B cell (primary cell): ENCODE measurements at regions not wholly inside any gene's neighbourhood (a gene's known extent, or its start where the extent isn't known, plus 50 kb on each side); places are given as distances from the start of the nearest gene placed in this dataset.

Experiments used
- ATAC-seq: fragments of 200-7000 bp; cut with Tn5 transposase; one replicate; pipeline ENCODE4 v1.10.0; 2021; ENCODE audit warnings: low read depth, mild to moderate bottlenecking, moderate number of reproducible peaks, moderate library complexity
- CTCF ChIA-PET: fragments of 350-600 bp; sonication (Branson Sonifier 250); formaldehyde crosslinking; loops from one replicate; lab custom pipeline; 2021; ENCODE audit warnings: antibody characterized with exemption, inconsistent platforms; lab: Charles Lee
- POLR2A ChIA-PET: fragments of 350-600 bp; sonication (Branson Sonifier 250); formaldehyde crosslinking; loops from one replicate; lab custom pipeline; 2021; ENCODE audit warnings: antibody characterized with exemption; lab: Charles Lee
- DNase-seq: peaks from one replicate; pipeline ENCODE4 v3.0.0; 2013
- H2AFZ ChIP-seq: 2 replicates; pipeline ENCODE4 v1.6.1; 2012; ENCODE audit warnings: mild to moderate bottlenecking, low read depth, low read length; ENCODE audit not compliant: insufficient read depth, poor library complexity, severe bottlenecking
- H3K27ac ChIP-seq, 2 donors: 1 replicate in 1 of 2; 2 replicates in 1 of 2; pipeline ENCODE4 v1.5.1; 2012 to 2013; ENCODE audit warnings: low read length in 2 of 2, mild to moderate bottlenecking in 2 of 2, moderate library complexity in 1 of 2
- H3K27me3 ChIP-seq, 4 experiments: fragments of 200-600 bp in 1 of 4; sonication (generic) in 1 of 4; replicated peaks in 1 of 4; 1 replicate in 2 of 4; 2 replicates in 2 of 4; pipeline versions ENCODE4 v1.6.1 to v1.7.0; 2013 to 2016; ENCODE audit warnings: low read length in 3 of 4, mild to moderate bottlenecking in 2 of 4, mixed read lengths in 1 of 4, moderate library complexity in 1 of 4; ENCODE audit not compliant: insufficient read depth in 4 of 4, control insufficient read depth in 3 of 4; ENCODE audit errors: control extremely low read depth in 1 of 4
- H3K36me3 ChIP-seq, 2 experiments: replicated peaks in 1 of 2; 1 replicate in 1 of 2; 2 replicates in 1 of 2; pipeline versions ENCODE4 v1.6.1 to v1.7.1; 2013; ENCODE audit warnings: low read length in 1 of 2; ENCODE audit not compliant: insufficient read depth in 2 of 2, control insufficient read depth in 1 of 2; ENCODE audit errors: control extremely low read depth in 1 of 2, extremely low read depth in 1 of 2
- H3K4me1 ChIP-seq, 2 donors: fragments of 200-600 bp in 1 of 2; sonication (generic) in 1 of 2; 1 replicate in 1 of 2; 2 replicates in 1 of 2; pipeline versions ENCODE4 v1.5.1 to v1.6.1; 2013 to 2017; ENCODE audit warnings: low read length in 2 of 2; ENCODE audit not compliant: control insufficient read depth in 2 of 2, insufficient read depth in 2 of 2
- H3K4me2 ChIP-seq: replicated peaks from 2 replicates; pipeline ENCODE3; 2012; ENCODE audit warnings: mild to moderate bottlenecking, low read depth, low read length; ENCODE audit not compliant: poor library complexity, severe bottlenecking
- H3K4me3 ChIP-seq, 5 experiments: fragments of 200-600 bp in 1 of 5; sonication (generic) in 1 of 5; 1 replicate in 3 of 5; 2 replicates in 2 of 5; pipeline versions ENCODE4 v1.5.1 to v1.7.0; 2011 to 2016; ENCODE audit warnings: low read length in 4 of 5, mild to moderate bottlenecking in 4 of 5, low read depth in 2 of 5, control low read depth in 1 of 5, moderate library complexity in 1 of 5; ENCODE audit not compliant: insufficient read depth in 1 of 5; ENCODE audit errors: control extremely low read depth in 1 of 5, extremely low read depth in 1 of 5
- H3K79me2 ChIP-seq: fragments of 200-600 bp; sonication (generic); one replicate; pipeline ENCODE4 v1.6.0; 2016; ENCODE audit warnings: low read length; ENCODE audit not compliant: control insufficient read depth, insufficient read depth
- H3K9ac ChIP-seq: fragments of 200-600 bp; sonication (generic); 2 replicates; pipeline ENCODE4 v1.6.1; 2017; ENCODE audit warnings: mild to moderate bottlenecking, low read length, moderate library complexity
- H3K9me3 ChIP-seq, 3 donors: one replicate each; pipeline versions ENCODE4 v1.6.1 to v1.7.1; 2013; ENCODE audit warnings: low read length in 2 of 3; ENCODE audit not compliant: control insufficient read depth in 2 of 3, insufficient read depth in 1 of 3; ENCODE audit errors: control extremely low read depth in 1 of 3
- H4K20me1 ChIP-seq: 2 replicates; pipeline ENCODE4 v1.6.0; 2012; ENCODE audit warnings: mild to moderate bottlenecking, low read length; ENCODE audit not compliant: insufficient read depth, control insufficient read depth, poor library complexity, severe bottlenecking
- H3K27ac Mint-ChIP-seq: one replicate; pipeline ENCODE4 v1.8.0; 2021; ENCODE audit warnings: mixed read lengths
- H3K27me3 Mint-ChIP-seq: one replicate; pipeline ENCODE4 v1.8.0; 2021; ENCODE audit warnings: mixed read lengths
- H3K4me1 Mint-ChIP-seq: one replicate; pipeline ENCODE4 v1.8.0; 2021; ENCODE audit warnings: mixed read lengths
- H3K4me3 Mint-ChIP-seq: one replicate; pipeline ENCODE4 v1.8.0; 2021; ENCODE audit warnings: mixed read lengths
- H3K9me3 Mint-ChIP-seq: one replicate; pipeline ENCODE4 v1.8.0; 2022; ENCODE audit warnings: mixed read lengths; ENCODE audit not compliant: insufficient read depth
- CTCF ChIP-seq: fragments of 200-600 bp; IDR thresholded peaks from one replicate; pipeline ENCODE4 v1.8.0; 2022; ENCODE audit warnings: antibody characterized with exemption, mild to moderate bottlenecking
- EZH2 ChIP-seq: IDR thresholded peaks from 2 replicates; pipeline ENCODE4 v1.6.1; 2012; ENCODE audit warnings: borderline replicate concordance, low read depth, mild to moderate bottlenecking, moderate library complexity, low read length; ENCODE audit not compliant: insufficient read depth, poor library complexity, severe bottlenecking
- WGBS: methylation state at CpG from one replicate; pipeline ENCODE4 v1.1.5; 2013; ENCODE audit warnings: missing lambda C conversion rate; ENCODE audit not compliant: insufficient coverage; 5-methylcytosine and 5-hydroxymethylcytosine counted together
- intact Hi-C: fragments of 100-400 bp; cut with micrococcal nuclease; formaldehyde crosslinking; loops from one replicate; pipeline ENCODE4 v1.10.0; 2022

- Mint-ChIP-seq H3K27ac (no peak overlapping the region), H3K27me3 (no peaks in the 10 kb centered on the region), H3K9me3 (peaks cover 2% of the 10 kb centered on the region), H3K4me3 (no peak overlapping the region), H3K4me1 (no peaks in the 10 kb centered on the region)
- TF ChIP-seq CTCF (no peak), EZH2 (no peak)
- ChIA-PET POLR2A (no interaction called here), CTCF (no interaction called here)
- no peak overlapping the region for H3K9ac ChIP-seq
- WGBS: no CpG with 5 or more reads among the region's 2 CpGs
- ATAC-seq (no peak), DNase-seq (no peak)
- no peak overlapping the region for H3K27ac ChIP-seq
- no peaks in the 10 kb centered on the region for H3K27me3 ChIP-seq
- no peaks in the 10 kb centered on the region for H3K4me1 ChIP-seq
- no peaks in the 10 kb centered on the region for H4K20me1 ChIP-seq
- peaks cover 0 to 5% (median 0%) of the 10 kb centered on the region in 3 donors for H3K9me3 ChIP-seq
- no peaks in the 10 kb centered on the region for H3K36me3 ChIP-seq
- H3K4me2 ChIP-seq: no peak overlapping the region
- H3K79me2 ChIP-seq: no peaks in the 10 kb centered on the region
- no peak overlapping the region for H2AFZ ChIP-seq
- no peak overlapping the region for H3K4me3 ChIP-seq
- intact Hi-C loops: no loop called here
Observed at GRCh38 chr18:68053290-68053689, 536.8 kb upstream of the DSEL start.

GRCh38 chr18:68041327-68041726, 524.8 kb upstream of the DSEL start:
- H3K27me3 Mint-ChIP-seq: no peaks in the 10 kb centered on the region
- Histone ChIP-seq H2AFZ (no peak overlapping the region), H3K4me3 (no peak overlapping the region), H3K27ac (no peak overlapping the region), H3K79me2 (no peaks in the 10 kb centered on the region), H3K27me3 (no peaks in the 10 kb centered on the region), H3K4me2 (no peak overlapping the region), H3K36me3 (no peaks in the 10 kb centered on the region), H4K20me1 (no peaks in the 10 kb centered on the region), H3K4me1 (no peaks in the 10 kb centered on the region), H3K9me3 (peaks cover 0 to 2% (median 0%) of the 10 kb centered on the region in 3 donors), H3K9ac (no peak overlapping the region)
- H3K9me3 Mint-ChIP-seq: no peaks in the 10 kb centered on the region
- intact Hi-C loops: no loop called here
- no peak for DNase-seq
- WGBS: 89% methylated on average over 4 of the region's 4 CpGs
- ChIA-PET POLR2A (no interaction called here), CTCF (no interaction called here)
- no peaks in the 10 kb centered on the region for H3K4me1 Mint-ChIP-seq
- ATAC-seq: no peak
- H3K27ac Mint-ChIP-seq: no peak overlapping the region
- no peak for TF ChIP-seq EZH2
- no peak for TF ChIP-seq CTCF
- no peak overlapping the region for H3K4me3 Mint-ChIP-seq
